OCI-LY3 (cell line): ENCODE measurements at regions not wholly inside any gene's neighbourhood (a gene's known extent, or its start where the extent isn't known, plus 50 kb on each side); places are given as distances from the start of the nearest gene placed in this dataset.

Source experiments
- CTCF ChIP-seq: fragments of 200-600, 300-600 bp; sonication (generic); IDR thresholded peaks from 2 replicates; pipeline ENCODE4 v1.5.1; 2014; ENCODE audit warnings: antibody characterized with exemption, low read length, low read depth
- EZH2phosphoT487 ChIP-seq: fragments of 200-600 bp; shearing (Covaris generic); IDR thresholded peaks from 2 replicates; pipeline ENCODE4 v1.6.1; 2018; ENCODE audit warnings: antibody characterized with exemption, mixed run types, low read depth

- TF ChIP-seq CTCF = no peak
- TF ChIP-seq EZH2phosphoT487 = no peak
Measured at GRCh38 chr20:60080401-60080800, 122.2 kb downstream of the CDH26 start.
